GM21529 (cell line): ENCODE measurements at regions not wholly inside any gene's neighbourhood (a gene's known extent, or its start where the extent isn't known, plus 50 kb on each side); places are given as distances from the start of the nearest gene placed in this dataset.

ENCODE experiments used
- ATAC-seq: cut with Tn5 transposase; IDR thresholded peaks from one replicate; pipeline ENCODE4 v1.9.1; 2021; ENCODE audit not compliant: unreplicated experiment

- no peak for ATAC-seq
These were observed 78.0 kb downstream of the ZIC5 start for GRCh38 chr13:99893567-99893966.

DNA sequence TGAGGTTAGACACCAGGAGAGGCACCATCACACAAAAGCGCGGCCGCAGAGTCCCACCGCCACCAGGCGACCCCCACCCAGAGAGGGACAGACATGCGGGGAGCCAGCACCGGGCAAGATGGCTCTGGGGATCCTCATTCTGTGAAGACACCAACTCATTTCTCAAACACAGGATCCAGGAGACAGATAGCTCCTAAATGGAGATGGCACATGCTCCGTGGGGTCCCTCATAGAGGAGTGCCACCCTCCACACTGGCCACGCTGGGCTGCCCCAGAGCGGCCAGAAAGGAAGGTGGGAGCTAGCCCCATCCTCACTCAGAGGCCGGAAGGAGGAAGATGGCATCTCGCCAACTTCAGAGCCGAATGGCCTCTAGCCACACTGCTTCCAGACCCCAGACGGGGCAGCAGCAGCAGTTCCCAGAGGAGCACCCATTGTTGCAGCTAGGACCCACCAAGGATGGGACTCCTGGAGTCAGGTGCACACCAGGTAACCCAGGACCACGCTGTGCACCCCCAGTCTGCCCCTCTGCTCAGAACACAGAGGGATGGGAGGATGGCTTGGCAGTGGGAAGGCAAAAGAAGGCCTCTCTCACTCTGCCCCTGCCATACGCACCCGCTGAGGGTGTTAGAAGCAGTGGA lies 78.6 kb downstream of the ZIC5 start:
- no peak for ATAC-seq

- no peak for ATAC-seq
These were observed 79.4 kb downstream of the ZIC5 start for GRCh38 chr13:99892196-99892613.

DNA sequence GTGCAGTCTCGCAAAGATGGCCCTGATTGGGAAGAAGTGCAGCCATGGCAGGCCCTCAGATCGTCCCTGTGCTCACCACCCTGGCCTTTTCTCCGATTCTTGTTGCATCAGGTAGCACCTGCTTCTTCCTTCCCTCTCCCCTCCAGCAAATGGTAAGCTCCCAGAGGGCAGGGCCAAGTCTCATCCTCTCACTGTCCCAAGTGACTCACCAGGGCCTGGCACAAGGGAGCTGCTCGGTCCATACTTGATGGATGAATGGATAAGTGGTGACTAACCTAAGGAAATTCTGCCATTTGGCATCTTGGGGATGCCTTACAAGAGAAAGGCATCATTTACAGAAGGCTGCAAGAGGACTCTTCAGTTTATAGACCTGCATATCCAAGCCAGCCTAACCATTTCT lies 84.9 kb downstream of the ZIC5 start:
- no peak for ATAC-seq

- no peak for ATAC-seq
These were observed 86.7 kb downstream of the ZIC5 start for GRCh38 chr13:99884913-99885312.

DNA sequence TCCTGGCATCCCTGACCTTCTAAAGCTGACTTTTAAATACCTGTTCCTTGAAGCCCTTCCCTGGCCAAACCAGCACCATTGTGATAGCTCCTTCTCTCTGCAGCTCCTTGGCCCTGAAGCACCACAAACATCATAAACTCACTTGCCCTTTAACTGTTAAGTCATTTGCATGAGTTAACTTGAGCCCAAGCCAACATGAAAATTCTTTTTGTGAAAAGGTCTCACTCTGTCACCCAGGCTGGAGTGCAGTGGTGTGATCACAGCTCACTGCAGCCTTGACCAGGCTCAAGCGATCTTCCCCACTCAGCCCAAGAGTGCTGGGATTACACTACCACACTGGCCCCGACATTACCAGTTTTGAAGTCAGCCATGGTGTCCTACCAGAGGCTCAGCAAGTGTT lies 87.8 kb downstream of the ZIC5 start:
- no peak for ATAC-seq

- ATAC-seq: no peak
These were observed 92.5 kb downstream of the ZIC5 start for GRCh38 chr13:99878921-99879610.

DNA sequence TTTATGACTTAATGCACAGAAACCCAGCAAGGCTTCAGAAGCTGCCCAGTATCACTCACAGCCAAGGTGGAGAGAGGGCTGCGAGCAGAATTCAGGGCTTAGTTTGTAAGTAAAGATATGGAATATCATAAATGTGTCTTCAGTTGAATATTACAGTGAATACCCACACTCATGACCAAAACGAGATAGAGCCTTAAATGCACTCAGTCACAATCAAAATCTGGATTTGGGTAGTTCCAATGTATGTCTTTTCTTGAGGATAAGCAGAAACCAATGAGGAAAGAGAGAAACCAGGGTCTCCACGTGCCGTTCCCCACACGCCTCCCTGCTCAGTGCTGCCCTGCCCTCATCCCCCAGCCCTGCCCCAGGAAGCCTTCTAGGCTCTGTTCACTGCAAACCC lies 94.9 kb downstream of the ZIC5 start:
- no peak for ATAC-seq

GRCh38 chr13:99875391-99875790 lies 96.2 kb downstream of the ZIC5 start:
- ATAC-seq: no peak

GRCh38 chr13:99873832-99874430 lies 97.6 kb downstream of the ZIC5 start:
- ATAC-seq: no peak

- no peak for ATAC-seq
These were observed 98.4 kb downstream of the ZIC5 start for GRCh38 chr13:99873141-99873540.

DNA sequence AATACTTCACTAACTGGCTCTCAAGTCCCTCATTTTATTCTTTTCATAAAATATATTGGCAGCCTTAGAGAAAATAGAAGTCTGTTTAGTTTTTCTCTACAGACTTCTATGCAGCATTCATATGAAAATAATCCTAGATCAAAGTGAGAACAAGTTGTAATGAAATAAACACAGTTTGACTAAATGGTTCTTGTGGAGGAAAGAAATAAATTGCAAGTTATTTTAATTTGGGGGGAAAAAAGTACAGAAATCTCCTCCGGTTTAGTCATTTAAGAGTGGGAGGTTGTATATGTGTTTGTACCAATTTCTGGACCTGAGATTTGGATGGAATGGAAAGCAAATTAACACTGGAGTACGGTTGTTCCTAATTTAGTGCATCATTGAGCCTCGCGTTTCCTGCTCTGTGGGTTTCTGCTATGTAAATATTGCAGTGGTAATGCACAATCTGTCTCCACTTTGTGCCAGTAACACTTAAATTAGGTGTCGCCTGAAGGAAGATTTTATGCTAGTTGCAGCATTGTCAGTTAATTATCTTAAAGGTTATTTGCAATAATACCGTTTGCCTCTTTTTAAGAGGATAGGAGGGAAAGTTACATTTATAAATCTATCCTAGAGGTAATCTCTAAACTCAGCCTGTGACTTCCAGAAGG lies 100.2 kb downstream of the ZIC5 start:
- no peak for ATAC-seq

- ATAC-seq: no peak
These were observed 101.0 kb downstream of the ZIC5 start for GRCh38 chr13:99870541-99870940.

DNA sequence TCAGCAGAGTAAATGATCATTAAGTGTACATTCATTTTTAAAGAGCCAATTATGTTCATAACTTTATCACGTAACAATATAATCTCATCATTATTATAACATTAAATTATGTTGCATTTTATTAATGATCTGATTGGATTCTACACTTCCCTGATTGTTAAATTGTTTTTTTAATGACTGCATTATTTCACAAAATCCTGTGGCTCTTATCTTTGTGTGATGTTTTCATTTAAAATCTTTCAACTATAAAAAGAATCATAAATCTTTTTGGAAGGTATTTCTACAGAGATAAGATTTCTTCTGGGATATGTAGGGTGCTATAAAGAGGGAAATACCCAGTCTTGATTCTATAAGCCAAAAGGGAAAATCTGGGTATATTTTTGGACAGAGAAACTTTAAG lies 101.7 kb downstream of the ZIC5 start:
- ATAC-seq: no peak

- no peak for ATAC-seq
These were observed 102.8 kb downstream of the ZIC5 start for GRCh38 chr13:99868767-99869166.

- ATAC-seq: no peak
These were observed 103.9 kb downstream of the ZIC5 start for GRCh38 chr13:99867535-99868257.

DNA sequence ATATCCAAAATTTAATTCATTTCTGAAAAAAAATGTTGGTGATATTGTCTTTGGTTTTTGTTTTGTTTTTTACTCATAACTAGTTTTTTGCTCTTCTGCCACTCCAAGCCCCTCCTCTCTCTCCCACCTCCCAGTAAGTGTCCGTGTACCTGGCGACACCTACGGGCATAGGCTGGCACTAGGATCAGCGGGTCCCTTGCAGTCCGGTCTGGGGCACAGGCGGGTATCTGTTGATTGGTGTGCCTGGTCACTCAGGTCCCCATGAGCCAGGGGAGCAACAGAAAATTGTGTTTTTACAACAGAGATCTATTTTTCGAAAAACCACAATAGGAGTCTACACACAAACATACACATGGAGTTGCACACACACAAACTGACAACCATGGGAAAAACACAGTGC lies 104.8 kb downstream of the ZIC5 start:
- ATAC-seq: no peak

DNA sequence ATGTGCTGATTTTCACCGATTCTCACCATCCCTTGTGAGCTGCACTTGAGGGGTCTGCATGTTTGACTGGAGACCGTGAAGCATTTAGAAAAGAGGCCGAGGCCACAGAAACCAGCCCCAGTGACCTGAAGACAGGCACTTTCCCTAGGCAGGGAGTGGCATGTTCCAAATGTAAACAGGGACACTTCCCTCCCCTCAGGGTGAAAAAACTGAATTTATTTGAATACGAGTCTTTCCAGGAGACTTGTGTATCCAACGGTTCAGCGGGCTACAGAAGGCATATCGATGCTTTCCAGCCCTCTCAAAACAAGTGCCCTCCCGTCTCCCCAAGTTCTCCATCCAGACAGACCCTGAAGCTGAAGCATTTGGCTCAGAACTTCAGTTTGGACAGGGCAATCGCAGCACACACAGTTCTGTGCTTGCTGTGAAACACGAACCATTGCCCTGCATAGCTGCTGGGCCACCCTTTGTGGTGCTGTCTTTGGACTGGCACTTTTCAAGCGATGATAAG lies 106.1 kb downstream of the ZIC5 start:
- ATAC-seq: no peak

DNA sequence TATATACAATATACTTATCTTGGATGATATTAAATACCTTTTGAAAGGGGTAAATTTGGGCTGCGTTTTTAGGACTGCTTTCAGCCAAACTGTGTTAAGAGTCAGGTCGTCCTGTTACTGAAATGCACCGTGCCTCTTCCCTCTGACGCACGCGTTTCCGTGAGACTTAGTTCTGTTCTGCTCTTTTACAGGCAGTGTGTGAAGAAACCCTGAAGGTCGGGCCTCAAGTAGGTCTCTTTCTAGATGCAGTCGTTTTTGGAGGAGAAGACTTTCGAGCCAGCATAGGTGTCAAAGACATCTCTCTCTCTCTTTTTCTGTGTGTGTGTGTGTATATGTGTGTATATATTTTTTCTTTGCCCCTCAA lies 107.0 kb downstream of the ZIC5 start:
- ATAC-seq: no peak

DNA sequence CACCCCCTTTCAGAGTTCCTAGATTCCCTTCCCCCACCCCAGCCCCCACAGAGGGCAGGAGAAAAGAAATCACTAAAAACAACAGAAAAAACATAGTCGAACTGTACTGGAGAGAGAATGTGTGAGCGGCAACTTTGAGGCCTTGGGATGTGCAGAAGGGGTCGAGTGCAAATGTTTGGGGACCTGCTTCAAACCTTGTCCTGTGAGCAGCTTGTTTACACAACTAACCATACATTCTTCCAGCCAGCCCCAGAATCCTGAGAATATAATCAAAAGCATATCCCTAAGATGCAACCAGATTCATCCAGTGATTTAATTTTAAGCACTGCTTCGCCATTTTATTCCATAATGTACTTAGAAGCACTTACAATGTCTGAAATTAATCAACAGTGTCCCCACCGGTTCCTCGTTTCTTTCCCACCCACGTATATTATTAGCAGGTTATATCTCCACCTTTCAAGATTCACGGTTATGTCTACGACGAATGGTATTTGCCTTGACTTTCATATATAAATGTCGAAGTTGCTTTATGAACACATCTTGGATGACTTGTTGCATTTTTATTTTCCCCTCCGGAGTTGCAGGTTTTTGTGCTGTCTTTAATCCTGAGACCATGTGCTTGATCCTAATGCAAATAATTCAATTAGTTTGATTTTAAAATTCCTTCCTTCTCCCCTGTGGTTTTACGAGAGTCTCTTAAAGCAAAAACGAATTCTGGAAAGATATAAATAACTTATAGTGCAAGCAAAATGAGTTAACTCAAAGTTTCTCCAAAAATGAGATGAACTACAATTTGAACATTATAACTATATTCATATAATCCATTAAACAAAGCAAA lies 107.6 kb downstream of the ZIC5 start:
- no peak for ATAC-seq
